ENCODE measurements at regions not wholly inside any gene's neighbourhood (a gene's known extent, or its start where the extent isn't known, plus 50 kb on each side); places are given as distances from the start of the nearest gene placed in this dataset.
"Not testable (repeated sequence)": the region's sequence is repeated elsewhere in the genome, so short reads cannot be mapped to it uniquely, and the experiment has no call there.

DNA sequence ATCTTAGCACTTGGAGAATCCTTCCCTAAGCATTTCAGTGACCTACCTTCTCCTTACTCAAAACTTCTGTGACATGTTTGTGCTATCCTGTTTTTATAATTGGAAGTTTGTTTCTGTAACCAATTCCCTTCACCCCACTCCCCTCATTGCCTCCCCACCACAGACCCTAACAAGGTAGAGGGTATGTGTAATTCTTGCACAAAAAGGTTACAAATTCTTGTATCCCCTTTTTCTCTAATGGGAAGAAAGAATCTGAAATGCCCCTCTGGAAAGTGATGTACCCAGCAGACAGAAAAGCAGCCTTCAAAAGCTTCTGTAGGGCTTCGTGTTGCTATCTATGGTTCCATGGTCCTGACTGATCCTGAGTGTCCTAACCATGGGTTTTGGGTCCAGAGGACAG, 111.7 kb upstream of the TMEM170B start:
- no peak for DNase-seq

DNA sequence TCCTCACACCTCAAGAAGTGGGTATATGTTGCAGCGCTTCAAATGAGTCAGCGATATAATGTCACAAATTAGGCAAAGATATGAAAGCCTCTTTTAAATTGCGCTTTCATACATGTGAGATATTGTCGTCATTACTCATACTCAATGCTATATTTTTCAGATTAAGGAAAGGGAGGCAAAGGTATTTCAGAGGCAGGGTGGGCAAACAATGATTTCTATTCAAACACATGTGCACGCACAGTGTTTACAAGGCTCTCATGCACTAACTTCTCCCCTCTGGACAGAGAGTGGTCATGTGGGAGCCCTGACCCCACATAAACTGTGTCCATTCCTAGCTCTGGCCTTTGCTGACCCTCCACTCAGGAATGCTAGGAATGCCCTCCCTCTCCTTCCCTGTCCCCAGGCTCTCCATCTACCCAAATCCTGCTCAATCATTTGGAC, 112.1 kb upstream of the TMEM170B start:
- no peak for DNase-seq

DNA sequence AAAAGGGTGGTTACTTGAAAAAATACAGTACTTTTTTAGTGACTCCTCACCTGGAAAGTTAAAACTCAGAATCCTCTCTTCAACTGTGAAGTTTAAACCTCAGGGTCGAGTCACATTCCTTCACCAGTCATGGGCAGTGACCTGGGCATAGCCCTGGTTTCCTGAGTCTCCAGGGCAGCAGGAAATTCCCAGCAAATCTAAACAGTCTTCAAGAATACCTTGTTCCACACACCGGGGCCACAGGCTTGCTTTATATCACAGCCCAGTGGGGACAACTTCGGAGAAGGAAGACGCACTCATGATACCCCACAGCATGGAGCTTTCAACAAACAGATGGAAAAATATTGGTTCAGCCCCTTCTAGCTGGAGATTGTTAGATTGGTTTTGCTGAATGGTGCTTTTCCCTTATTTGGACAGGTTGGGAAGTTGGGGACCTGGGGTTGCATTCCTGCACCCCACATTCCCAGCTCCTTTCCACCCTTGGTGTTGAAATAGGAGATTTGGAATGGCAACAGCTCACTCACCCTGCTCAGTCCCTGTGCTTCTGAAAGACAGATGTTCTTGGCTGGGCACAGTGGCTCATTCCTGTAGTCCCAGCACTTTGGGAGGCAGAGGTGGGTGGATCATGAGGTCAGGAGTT, 113.0 kb upstream of the TMEM170B start:
- DNase-seq, result no peak

DNA sequence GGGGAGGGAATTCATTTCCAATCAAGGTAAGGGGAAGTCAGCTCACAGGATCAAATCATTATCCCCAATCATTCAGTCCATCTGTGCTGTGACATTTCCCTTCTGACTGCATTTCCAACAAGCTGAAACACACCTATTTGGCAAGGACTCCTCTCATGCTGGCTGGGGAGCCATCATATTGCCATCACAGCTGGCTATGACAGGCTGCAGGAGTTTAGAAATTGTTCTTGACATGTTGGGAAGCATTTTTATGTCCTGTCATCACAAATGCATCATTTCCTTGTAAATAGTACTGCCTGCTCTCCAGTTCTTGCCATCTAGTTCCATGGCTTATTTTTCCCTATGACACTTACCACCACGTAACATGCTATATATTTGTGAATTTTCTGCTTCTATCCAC, 113.9 kb upstream of the TMEM170B start:
- DNase-seq, result no peak

DNA sequence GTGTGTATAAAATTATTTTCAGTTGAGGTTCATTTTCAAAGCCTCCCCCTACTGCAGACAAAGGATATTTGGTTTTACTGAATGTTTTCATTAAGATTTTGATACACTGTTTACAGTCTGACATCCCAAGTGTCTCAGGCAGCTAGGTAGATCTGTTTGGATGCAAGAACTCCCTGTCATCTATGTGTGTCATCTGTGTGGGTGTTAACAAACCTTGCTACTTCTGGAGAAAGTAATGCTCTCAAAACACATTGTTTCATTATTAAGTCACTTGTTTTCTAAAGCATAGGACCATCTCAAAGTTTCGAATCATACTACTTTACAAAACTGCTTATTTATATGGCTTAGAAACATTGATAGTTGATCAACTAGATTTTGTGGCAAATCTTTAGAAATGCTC, 114.5 kb upstream of the TMEM170B start:
- peak; percentile 10 for DNase-seq

DNA sequence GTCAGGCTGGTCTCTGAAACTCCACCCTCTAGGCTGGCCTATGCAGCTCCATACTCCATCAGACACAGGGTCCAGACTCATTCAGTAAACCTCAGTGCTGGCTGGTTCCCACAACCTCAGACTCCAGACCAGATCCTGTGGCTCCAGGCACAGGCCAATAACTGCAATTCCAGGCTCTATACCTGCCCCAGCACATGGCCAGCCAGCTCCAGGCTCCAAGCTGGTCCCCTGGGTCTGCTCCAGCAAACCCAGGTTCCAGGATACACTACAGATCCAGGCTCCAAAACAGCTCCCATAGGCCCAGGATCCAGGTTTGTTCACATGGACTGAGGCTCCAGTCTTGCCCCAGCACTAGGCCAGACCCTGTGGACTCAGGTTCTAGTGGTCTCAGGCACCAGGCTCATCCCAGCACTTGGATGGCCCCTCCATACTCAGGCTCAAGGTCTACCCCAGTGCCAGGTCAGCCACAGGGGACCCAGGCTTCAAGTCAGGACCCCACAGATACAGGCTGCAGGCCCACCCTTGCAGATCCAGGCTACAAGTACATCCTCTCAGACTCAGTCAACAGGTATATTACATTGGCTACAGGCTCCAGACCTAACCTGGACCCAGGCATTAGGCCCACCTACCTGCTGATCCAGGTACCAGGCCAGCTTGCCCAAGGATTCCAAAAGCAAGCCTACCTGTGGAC, 117.6 kb upstream of the TMEM170B start:
- no peak for DNase-seq

DNA sequence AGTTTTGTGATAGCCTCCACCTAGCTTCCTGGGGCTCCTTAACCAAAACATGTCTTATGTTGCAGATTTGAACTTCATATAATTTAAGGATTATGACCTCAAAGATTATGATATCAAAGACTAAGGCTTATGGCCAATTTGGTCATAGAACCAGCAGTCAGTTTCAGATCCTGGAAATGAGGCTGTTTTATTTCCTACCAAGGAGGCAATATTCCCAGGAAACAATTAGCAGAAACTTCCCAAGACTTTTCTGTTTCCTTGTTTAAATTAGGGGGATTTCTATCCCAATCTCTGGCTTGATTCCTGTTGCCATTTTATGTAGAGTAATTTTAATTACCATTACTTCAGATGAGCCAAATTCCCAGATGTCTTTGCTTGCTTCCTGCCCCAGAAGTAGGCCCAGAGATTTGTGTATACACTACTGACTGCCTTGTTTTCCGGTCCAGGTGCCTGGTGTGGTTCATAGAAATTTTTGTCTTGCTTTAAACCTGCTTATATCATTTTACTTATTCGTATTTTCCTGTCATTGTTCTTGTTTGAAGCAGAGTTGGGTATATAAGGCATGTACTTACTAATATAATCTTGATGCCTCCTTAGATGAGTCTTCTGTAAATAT, 119.2 kb upstream of the TMEM170B start:
- no peak for DNase-seq

DNA sequence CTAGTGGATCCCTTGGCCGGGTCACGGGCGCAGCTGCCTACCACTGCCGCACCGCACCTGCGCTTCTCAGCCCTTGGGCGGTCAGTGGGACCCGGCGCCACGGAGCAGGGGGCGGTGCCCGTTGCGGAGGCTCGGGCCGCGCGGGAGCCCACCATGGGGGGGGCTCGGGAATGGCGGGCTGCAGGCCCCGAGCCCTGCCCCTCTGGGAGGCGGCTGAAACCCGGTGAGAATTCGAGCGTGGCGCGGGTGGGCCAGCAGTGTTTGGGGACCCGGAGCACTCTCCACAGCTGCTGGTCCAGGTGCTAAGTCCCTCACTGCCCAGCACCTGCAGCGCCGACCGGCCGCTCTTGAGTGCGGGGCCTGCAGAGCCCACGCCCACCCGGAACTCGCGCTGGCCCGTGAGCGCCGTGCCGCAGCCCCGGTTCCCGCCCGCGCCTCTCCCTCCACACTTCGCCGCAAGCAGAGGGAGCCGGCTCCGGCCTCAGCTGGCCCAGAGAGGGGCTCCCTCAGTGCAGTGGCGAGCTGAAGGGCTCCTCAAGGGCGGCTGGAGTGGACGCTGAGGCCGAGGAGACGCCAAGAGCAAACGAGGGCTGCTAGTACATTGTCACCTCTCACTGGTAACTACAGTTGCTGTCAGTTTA, 120.5 kb upstream of the TMEM170B start:
- DNase-seq, result peak; percentile 14

DNA sequence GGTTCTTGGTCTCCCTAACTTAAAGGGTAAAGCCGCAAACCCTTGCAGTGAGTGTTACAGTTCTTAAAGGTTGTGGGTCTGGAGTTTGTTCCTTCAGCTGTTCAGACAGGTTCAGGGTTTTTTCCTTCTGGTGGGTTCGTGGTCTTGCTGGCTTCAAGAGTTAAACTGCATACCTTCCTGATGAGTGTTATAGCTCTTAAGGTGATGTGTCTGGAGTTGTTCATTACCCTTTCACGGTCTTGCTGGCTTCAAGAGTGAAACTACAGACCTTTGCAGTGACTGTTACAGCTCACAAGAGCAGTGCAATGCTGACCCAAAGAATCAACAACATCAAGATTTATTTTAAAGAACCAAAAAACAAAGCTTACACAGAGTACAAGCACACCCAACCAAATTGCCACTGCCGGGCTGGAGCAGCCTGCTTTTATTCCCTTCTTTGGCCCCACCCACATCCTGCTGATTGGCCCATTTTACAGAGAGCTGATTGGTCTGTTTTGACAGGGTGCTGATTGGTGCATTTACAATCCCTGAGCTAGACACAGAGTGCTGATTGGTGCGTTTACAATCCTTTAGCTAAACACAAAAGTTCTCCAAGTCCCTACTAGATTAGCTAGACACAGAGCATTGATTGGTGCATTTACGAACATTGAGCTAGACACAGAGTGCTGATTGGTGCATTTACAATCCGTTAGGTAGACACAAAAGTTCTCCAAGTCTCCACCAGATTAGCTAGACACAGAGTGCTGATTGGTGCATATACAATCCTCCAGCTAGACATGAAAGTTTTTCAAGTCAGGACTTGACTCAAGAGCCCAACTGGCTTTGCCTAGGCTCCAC, 121.2 kb upstream of the TMEM170B start:
- not testable (repeated sequence) for DNase-seq

DNA sequence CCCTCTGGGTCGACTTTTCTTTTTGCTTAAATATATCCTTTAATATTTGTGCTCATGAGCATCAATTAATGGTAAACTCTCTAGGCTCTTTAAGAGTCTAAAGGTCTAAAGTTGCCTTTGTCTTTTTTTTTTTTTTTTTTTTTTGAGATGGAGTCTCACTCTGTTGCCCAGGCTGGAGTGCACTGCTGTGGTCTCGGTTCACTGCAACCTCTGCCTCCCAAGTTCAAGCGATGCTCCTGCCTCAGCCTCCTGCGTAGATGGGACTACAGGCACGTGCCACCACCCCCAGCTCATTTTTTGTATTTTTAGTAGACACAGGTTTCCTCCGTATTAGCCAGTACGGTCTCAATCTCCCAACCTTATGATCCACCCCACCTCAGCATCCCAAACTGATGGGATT, 122.0 kb upstream of the TMEM170B start:
- no peak for DNase-seq

DNA sequence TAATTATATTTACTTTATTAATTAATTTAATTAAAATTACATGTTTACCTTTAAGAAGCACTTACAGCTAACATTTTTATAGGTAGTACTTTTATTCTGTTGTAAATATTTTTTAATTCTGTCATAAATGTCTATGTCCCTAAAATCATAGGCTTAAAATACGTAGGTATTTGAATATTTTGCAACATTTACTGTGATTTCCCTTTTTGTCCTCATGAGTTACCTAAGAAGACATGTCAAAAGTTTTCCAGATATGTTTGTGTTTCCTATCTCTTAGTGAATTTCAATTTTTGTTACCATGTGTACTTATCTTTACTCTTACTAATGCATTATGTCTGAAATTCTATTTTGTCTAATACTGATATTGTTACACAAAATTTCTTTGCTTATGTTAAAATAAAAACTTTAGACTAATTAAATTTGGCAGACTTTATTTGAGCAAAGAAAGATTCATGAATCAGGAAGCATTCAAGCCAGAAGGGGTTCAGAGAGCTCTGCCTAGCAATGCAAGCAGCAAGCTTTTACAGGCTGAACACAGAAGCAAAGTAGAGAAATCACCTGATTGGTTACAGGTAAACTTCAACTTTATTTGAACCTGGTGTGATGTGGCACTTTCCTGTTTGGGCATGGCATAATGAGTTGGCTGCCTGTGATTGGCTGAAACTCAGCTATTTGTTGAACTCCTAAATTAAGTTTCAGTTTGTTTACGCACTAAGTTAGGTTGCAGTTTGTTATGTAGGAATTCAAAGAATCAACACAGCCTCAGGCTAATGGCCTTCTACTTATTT, 123.2 kb upstream of the TMEM170B start:
- peak; percentile 27 for DNase-seq

DNA sequence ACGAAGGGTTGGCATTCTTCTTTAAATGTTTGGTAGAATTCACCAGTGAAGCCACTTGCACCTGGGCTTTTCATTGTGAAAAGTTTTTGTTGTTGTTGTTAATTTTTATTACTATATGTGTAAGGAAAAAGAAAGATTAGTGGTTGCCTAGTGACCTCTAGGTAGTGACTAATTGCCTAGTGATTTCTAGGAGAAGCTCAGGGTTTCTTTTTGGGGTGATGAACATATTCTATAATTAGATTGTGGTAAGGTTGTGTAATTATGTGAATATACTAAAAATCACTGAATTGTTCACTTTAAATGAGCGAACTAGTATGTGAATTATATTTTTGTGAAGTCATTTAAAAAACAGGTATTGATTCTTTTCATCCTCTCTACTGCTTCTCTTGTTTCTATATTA, 123.8 kb upstream of the TMEM170B start:
- DNase-seq, result no peak

DNA sequence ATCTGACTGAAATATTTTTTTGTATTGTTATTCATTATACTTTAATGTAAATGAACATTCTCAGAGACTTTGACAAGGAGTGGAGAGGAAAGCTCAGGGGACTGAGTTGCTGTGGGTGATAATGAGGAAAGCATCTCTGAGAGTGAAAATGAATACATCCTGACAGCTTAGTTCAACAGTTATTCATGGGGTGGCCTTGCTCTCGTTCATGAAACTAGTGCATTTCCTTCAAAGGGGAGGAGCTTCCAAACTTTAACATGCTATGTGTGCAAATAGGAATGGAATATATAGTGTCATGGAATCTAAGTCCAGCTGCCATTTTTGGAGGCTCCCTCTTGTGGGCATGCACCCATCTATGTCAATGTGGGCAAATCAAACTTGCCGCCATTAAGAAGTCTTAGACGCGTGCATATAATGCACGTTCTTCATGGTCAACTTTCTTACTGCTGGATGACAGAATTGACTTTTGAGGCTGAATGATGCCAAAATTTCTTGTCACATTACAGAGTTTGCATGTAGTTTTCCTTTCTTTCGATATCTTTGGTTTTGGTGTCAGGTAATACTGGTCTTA, 124.3 kb upstream of the TMEM170B start:
- peak; percentile 4 for DNase-seq

DNA sequence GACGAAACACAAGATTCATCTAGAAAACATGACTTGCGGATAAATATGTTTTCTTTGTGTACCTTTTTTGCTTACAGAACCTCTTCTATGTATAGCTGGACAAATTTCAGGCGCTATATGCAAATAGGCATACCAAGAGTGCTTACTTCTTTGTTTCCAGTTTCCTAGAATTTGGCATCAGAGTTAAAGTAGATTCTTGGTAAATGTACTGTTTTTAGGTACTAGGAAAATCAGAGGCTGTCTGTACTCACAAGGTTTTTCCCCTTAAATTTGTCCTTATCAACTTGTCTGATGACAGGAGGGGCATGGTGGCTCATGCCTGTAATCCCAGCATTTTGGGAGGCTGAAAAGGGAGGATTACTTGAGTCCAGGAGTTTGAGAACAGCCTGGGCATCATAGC, 124.9 kb upstream of the TMEM170B start:
- DNase-seq, result no peak

DNA sequence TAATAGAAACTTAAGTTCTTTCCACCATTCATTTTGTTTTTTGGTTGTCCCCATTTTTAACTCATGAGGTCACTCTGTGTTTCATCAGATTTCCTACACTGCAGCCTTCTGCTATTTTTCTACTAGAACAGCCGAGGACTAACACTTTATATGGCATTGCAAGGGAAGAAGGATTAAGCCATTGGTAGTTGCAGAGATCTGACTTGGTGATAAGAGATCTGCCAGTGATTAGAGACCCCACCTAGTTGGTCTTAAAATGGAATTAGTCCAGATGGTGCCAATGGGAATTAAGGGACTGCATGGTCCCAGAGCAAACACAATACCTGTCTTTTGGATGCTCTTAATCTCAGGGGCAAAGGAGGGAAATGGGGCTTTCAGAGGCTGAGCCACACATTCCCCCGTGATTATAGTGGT, 125.5 kb upstream of the TMEM170B start:
- DNase-seq, result no peak

DNA sequence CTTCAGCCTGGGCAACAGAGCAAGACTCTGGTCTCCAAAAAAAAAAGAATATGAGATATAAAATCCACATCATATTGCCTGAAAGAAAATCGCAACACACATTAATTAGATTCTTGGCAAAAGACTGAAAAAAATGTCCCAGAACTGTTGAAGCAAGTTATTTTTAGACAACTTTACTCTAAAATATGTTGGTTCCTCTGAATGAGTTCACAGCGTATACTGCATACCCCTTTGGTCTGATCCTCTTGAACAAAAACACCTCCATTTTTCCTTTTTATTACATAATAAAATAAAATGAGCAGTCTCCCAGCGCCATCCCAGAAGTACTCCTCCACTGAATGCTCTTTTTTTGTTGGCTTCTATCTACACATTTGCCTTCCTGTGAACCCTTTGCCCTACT, 126.0 kb upstream of the TMEM170B start:
- DNase-seq, result no peak

DNA sequence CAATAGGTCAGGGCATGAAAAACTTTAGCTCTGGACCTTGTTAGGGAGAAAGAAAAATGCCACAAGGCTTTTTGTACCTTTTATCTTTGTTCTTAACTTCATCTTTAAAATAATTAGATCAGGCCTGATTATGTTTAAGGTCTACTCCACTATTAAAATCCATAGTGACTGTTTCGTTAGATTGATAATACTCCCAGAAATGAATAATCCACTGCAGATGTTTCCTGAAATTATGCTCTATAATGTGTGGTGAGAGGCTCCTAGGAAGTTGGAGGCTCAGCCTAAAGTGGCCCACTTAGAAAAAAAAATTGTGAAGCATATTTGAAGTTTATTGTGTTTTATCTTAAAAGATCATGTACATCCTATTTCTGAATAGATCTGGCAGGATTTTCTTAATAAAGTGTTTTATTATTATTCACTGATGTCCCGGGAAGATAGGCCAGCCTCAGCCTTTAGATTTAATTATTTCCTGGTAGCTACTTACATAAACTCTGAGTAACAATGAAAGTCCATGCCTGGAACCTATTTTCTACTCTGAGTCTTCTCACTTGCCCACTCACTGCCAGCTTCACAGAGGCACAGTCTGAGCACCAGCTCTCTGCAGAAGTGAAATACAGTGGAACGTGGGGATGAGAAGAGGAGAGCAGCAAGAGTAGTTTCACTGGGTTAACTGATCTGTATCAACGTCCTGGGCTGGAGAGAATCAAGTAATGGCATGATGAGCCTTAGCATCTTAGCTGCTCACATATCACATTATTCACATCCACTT, 126.8 kb upstream of the TMEM170B start:
- peak; percentile 28 for DNase-seq

DNA sequence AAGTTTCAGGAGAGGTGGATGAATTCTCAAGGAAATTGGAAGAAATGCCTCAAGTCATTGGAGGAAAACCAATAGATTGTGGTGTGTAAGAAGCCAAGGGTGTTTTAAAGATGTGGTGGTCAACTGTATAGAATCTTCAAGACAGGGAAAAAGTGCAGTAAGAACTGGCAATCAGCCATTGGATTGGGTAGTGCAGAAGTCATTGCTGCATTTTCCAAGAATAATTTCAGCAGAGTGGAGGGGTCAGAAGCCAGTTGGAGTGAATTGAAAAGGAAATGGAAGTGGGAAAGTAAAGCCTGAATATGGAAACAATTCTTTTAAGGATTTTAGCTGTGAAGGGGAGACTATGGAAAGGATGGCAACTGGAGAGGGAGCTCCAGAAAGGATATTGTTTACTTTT, 128.2 kb upstream of the TMEM170B start:
- DNase-seq, result no peak

DNA sequence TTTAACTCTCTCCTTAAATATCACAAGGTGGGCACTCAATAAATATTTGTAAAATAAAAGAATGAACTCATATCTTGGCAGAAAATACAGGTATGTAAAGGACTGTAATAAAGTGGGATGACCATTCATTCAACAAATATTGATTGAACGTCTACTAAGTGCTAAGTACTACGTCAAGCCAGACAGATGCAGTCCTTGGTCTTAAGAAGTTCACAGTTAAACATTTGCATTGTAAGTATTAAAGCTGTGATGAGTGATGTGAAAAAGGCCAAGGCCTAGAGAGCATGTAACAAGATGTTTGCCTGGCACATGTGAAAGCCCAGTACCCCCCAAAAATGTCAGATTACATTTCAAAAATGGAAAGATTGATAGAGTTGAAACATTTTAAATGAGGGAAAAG, 130.1 kb upstream of the TMEM170B start:
- DNase-seq, result no peak

DNA sequence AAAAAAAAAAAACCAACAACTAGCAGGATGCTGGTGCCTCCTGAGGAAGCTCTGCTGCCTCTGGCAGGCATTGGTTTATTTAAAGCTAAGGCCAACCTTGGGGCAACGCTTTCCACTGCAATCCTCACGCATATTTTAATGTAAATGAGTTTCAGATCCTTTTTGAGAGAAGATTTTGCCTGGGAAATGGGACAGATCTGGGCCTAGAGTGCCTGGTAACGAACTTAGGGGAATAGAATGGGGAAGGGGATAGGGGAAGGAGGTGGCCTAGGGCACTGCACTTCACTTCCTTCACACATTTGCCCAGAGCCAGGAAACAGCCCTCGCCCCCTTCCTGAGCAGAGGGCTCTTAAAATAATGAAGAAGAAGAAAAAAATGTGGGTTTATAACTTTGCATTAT, 132.7 kb upstream of the TMEM170B start:
- no peak for DNase-seq

DNA sequence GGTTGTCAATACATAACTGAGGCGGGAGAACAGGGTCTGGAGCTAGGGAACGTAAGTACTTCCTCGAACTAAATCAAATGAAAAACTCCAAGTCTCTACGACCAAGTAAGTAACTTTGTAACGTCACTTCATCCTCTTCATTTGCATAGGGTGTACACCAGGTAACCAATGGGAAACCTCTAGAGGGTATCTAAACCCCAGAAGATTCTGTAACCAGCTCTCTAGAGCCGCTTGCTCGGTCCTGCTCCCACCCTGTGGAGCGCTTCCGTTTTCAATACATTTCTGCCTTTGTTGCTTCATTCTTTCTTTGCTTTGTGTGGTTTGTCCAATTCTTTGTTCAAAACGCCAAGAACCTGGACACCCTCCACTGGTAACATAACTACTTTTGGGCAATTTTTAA, 133.5 kb upstream of the TMEM170B start:
- no peak for DNase-seq
